GM10266 (cell line): ENCODE measurements at regions not wholly inside any gene's neighbourhood (a gene's known extent, or its start where the extent isn't known, plus 50 kb on each side); places are given as distances from the start of the nearest gene placed in this dataset.

Experiments used
- DNase-seq: peaks from one replicate; pipeline ENCODE4 v3.0.0; 2012; ENCODE audit errors: extremely low spot score
- TF ChIP-seq, protein P1 (sequence below): IDR thresholded peaks from 2 replicates; pipeline ENCODE4 v1.5.1; 2012; ENCODE audit warnings: mild to moderate bottlenecking, low read depth; ENCODE audit not compliant: control insufficient read depth, insufficient read depth; ENCODE audit errors: missing control alignments

GRCh38 chr5:117457656-117458055 lies 883.0 kb upstream of the SEMA6A start:
- DNase-seq: no peak
- TF ChIP-seq, protein P1, sequence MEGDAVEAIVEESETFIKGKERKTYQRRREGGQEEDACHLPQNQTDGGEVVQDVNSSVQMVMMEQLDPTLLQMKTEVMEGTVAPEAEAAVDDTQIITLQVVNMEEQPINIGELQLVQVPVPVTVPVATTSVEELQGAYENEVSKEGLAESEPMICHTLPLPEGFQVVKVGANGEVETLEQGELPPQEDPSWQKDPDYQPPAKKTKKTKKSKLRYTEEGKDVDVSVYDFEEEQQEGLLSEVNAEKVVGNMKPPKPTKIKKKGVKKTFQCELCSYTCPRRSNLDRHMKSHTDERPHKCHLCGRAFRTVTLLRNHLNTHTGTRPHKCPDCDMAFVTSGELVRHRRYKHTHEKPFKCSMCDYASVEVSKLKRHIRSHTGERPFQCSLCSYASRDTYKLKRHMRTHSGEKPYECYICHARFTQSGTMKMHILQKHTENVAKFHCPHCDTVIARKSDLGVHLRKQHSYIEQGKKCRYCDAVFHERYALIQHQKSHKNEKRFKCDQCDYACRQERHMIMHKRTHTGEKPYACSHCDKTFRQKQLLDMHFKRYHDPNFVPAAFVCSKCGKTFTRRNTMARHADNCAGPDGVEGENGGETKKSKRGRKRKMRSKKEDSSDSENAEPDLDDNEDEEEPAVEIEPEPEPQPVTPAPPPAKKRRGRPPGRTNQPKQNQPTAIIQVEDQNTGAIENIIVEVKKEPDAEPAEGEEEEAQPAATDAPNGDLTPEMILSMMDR: no peak

DNA sequence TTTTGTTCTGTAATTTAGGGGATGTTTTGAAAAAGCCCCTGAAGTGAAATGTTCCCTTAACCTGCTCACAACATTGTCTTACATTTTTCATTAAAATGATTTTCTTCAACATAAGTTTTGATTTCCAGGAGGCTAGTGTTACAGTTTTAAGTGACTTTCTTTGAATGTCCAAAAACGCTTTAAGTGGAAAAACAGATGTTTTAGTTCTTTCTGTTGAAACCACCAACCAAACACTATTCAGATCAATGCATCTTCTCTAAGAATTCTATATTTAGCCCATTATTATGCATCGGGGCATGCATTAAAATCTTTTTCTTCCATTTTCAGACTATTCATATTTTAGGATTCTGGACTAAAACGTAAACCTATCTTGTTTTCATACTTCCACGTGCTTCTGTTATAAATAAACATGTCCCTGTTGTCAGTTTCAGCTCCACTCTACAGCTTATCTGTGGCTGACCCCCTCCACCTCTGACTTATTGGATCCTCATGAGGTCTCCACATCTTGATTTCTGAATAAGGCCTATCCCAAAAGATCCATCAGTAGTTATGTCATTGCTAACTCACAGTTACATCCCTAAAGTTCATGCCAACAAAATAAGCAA lies 882.3 kb upstream of the SEMA6A start:
- no peak for DNase-seq
- TF ChIP-seq, protein P1: no peak

- TF ChIP-seq, protein P1: no peak
- DNase-seq: no peak
Measured at GRCh38 chr5:117455236-117456233, 880.9 kb upstream of the SEMA6A start.

- DNase-seq: peak; percentile 51
- TF ChIP-seq, protein P1: peak; percentile 93
Measured at GRCh38 chr5:117454716-117455212, 880.1 kb upstream of the SEMA6A start.

DNA sequence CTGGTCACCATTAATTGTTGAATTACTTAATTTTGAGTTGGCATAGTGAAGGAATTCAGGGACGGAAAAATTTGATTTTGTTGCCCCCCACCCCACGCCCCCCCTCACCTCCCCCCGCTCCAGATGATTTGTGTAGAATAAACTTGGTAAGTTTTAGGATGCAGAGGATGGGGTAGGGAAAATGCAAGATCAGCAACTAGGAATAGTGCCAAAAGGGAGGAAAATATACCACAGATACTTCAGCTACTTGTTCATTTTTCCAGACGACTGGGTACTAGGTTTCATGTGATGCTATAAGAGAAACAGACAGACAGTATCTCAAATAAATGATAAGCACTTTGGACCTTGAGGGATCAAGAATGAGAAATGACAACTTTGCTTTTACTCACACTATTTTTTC lies 862.2 kb upstream of the SEMA6A start:
- DNase-seq: no peak
- TF ChIP-seq, protein P1: no peak

GRCh38 chr5:117435203-117435602 lies 860.6 kb upstream of the SEMA6A start:
- TF ChIP-seq, protein P1: no peak
- DNase-seq: no peak

GRCh38 chr5:117434254-117434653 lies 859.6 kb upstream of the SEMA6A start:
- TF ChIP-seq, protein P1: no peak
- no peak for DNase-seq
